ENCODE measurements at regions not wholly inside any gene's neighbourhood (a gene's known extent, or its start where the extent isn't known, plus 50 kb on each side); places are given as distances from the start of the nearest gene placed in this dataset.

GRCh38 chr18:71873695-71874094 is 670.4 kb downstream of the CBLN2 start:
- TF ChIP-seq CTCF (IDR thresholded peaks at IDR 0.05; ENCODE audit: low read length, missing control alignments): no peak
- no peak for DNase-seq (ENCODE audit: low read depth)
- no peak overlapping the region for H3K4me3 ChIP-seq (replicated peaks; ENCODE audit: low read depth, low read length)

GRCh38 chr18:71865888-71866287 is 678.3 kb downstream of the CBLN2 start:
- H3K4me3 ChIP-seq (replicated peaks; ENCODE audit: low read depth, low read length): no peak overlapping the region
- TF ChIP-seq CTCF (IDR thresholded peaks at IDR 0.05; ENCODE audit: low read length, missing control alignments): no peak
- no peak for DNase-seq (ENCODE audit: low read depth)

DNA sequence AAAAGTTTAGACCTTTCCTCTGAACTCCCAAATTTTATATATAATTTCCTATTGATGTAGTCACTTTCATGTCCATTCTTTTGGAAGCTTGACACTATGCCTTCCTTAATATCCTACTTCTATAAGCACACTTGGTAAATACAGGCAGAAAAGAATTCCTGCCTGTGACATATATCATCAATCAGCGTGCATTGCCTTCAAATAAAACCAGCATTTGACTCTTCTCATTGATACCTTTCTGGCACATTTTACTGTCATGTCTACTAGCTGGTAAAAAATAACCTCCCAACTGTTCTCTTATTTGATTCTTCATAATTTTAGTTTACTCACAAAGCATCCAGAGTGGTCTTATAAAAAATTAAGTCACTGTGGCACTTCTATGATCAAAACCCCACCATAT is 693.5 kb downstream of the CBLN2 start:
- no peak for TF ChIP-seq CTCF (IDR thresholded peaks at IDR 0.05; ENCODE audit: low read length, missing control alignments)
- H3K4me3 ChIP-seq (replicated peaks; ENCODE audit: low read depth, low read length): no peak overlapping the region
- no peak for DNase-seq (ENCODE audit: low read depth)

DNA sequence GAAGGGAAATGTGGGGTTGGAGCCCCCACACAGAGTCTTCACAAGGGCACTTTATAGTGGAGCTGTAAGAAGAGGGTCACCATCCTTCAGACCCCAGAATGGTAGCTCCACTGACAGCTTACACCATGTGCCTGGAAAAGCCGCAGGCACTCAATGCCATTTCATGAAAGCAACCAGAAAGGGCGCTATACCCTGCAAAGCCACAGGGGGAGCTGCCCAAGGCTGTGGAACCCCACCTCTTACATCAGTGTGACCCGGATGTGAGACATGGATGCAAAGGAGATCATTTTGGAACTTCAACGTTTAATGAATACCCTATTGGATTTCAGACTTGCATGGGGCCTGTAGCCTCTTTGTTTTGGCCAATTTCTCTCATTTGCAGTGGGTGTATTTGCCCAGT is 694.7 kb downstream of the CBLN2 start:
- H3K4me3 ChIP-seq (replicated peaks; ENCODE audit: low read depth, low read length): no peak overlapping the region
- no peak for TF ChIP-seq CTCF (IDR thresholded peaks at IDR 0.05; ENCODE audit: low read length, missing control alignments)
- DNase-seq (ENCODE audit: low read depth): no peak

DNA sequence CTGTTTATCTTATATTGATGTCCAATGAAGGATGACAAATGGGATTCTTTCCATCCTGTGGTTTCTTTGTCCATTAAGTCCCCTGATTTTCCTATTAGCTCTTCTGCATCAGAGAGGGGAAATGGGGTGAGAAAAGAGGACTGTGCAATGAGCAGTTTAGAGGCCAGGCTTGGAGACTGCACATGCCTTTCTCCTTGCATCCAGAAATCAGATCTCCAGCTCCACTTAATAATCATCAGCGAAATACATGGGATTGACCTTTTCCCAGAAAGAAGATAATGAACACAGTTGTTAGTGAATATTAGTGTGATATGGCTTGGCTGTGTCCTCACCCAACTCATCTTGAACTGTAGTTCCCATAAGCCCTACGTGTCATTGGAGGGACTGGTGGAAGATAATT is 697.4 kb downstream of the CBLN2 start:
- no peak for DNase-seq (ENCODE audit: low read depth)
- H3K4me3 ChIP-seq (replicated peaks; ENCODE audit: low read depth, low read length): no peak overlapping the region
- no peak for TF ChIP-seq CTCF (IDR thresholded peaks at IDR 0.05; ENCODE audit: low read length, missing control alignments)

DNA sequence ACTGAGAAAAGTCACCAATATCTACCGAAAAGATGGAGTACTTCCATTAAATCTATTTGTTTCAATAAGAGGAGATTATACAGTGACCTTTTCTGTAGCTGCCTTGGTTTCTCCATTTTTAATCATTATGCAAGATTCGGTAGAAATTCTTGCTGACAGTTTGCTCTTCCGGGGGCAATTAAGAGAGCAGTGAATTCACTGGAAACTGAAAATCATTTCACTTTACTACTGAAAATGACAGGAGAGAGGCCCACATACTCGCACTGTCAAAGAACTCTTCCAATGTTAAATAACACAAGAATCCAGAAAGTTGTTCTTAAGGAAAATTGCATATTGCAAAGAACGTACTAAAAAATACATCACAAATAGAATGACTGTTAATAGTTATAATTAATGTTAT is 699.3 kb downstream of the CBLN2 start:
- DNase-seq (ENCODE audit: low read depth): no peak
- H3K4me3 ChIP-seq (replicated peaks; ENCODE audit: low read depth, low read length): no peak overlapping the region
- TF ChIP-seq CTCF (IDR thresholded peaks at IDR 0.05; ENCODE audit: low read length, missing control alignments): no peak

- TF ChIP-seq CTCF (IDR thresholded peaks at IDR 0.05; ENCODE audit: low read length, missing control alignments): no peak
- DNase-seq (ENCODE audit: low read depth): no peak
- no peak overlapping the region for H3K4me3 ChIP-seq (replicated peaks; ENCODE audit: low read depth, low read length)
Observed at GRCh38 chr18:71842666-71843065, 701.5 kb downstream of the CBLN2 start.
